ENCODE measurements at regions not wholly inside any gene's neighbourhood (a gene's known extent, or its start where the extent isn't known, plus 50 kb on each side); places are given as distances from the start of the nearest gene placed in this dataset.

- intact Hi-C loops (cut with DNase I): no loop called here
- Histone ChIP-seq H3K4me1 (replicated peaks in 1 of 2) (no peaks in the 10 kb centered on the region), H3K36me3 (replicated peaks in 1 of 2) (no peaks in the 10 kb centered on the region), H3K27me3 (no peaks in the 10 kb centered on the region), H3K4me3 (no peak overlapping the region), H3K9me3 (replicated peaks in 1 of 3) (no peaks in the 10 kb centered on the region), H3K27ac (no peak overlapping the region)
- no peak for DNase-seq
- TF ChIP-seq POLR2A (IDR thresholded peaks at IDR 0.05): no peak
- no peak for TF ChIP-seq CTCF (IDR thresholded peaks at IDR 0.05)
These were observed 124.7 kb upstream of the VASH1 start for GRCh38 chr14:76636602-76637001.

GRCh38 chr14:76638841-76639240 is 122.4 kb upstream of the VASH1 start:
- intact Hi-C loops (cut with DNase I): no loop called here
- Histone ChIP-seq H3K27ac (no peak overlapping the region), H3K4me3 (no peak overlapping the region), H3K36me3 (replicated peaks in 1 of 2) (no peaks in the 10 kb centered on the region), H3K9me3 (replicated peaks in 1 of 3) (no peaks in the 10 kb centered on the region), H3K4me1 (replicated peaks in 1 of 2) (no peaks in the 10 kb centered on the region), H3K27me3 (no peaks in the 10 kb centered on the region)
- no peak for DNase-seq
- TF ChIP-seq POLR2A (IDR thresholded peaks at IDR 0.05) (no peak), CTCF (IDR thresholded peaks at IDR 0.05) (no peak)
- WGBS, 4 donors: 72 to 86% (median 79%) methylated on average over 3 of the region's 3 CpGs

GRCh38 chr14:76639606-76640229 is 121.5 kb upstream of the VASH1 start:
- no peaks in the 10 kb centered on the region for H3K4me1 ChIP-seq (replicated peaks in 1 of 2)
- intact Hi-C loops (cut with DNase I): loop anchor here in 1 of 2 donors (10.0 kb wide), 1 partner anchor 585 kb away; no protein-coding TSS in a partner anchor
- H3K9me3 ChIP-seq (replicated peaks in 1 of 3): no peaks in the 10 kb centered on the region
- no peaks in the 10 kb centered on the region for H3K27me3 ChIP-seq
- H3K27ac ChIP-seq: no peak overlapping the region
- no peak for DNase-seq
- no peak for TF ChIP-seq CTCF (IDR thresholded peaks at IDR 0.05)
- TF ChIP-seq POLR2A (IDR thresholded peaks at IDR 0.05): no peak
- H3K4me3 ChIP-seq: no peak overlapping the region
- WGBS, 4 donors: 76 to 87% (median 80%) methylated on average over 5 to 6 of the region's 6 CpGs
- no peaks in the 10 kb centered on the region for H3K36me3 ChIP-seq (replicated peaks in 1 of 2)

- 64 to 95% (median 81%) methylated on average over 1 of the region's 1 CpG; no CpG with 5 or more reads in 1 of the 4 donors for whole genome bisulfite sequencing, 4 donors
- intact Hi-C loops (cut with DNase I): loop anchor here in 1 of 2 donors (10.0 kb wide), 1 partner anchor 586 kb away; no protein-coding TSS in a partner anchor
- Histone ChIP-seq H3K27me3 (peaks cover 3% of the 10 kb centered on the region), H3K4me3 (no peak overlapping the region), H3K4me1 (replicated peaks in 1 of 2) (no peaks in the 10 kb centered on the region), H3K27ac (no peak overlapping the region), H3K9me3 (replicated peaks in 1 of 3) (no peaks in the 10 kb centered on the region), H3K36me3 (replicated peaks in 1 of 2) (no peaks in the 10 kb centered on the region)
- TF ChIP-seq CTCF (IDR thresholded peaks at IDR 0.05) (no peak), POLR2A (IDR thresholded peaks at IDR 0.05) (no peak)
- DNase-seq: no peak
These were observed 120.3 kb upstream of the VASH1 start for GRCh38 chr14:76640923-76641395.

Measured in adrenal gland (tissue), 9 donors.